HG03066 (cell line): ENCODE measurements at regions not wholly inside any gene's neighbourhood (a gene's known extent, or its start where the extent isn't known, plus 50 kb on each side); places are given as distances from the start of the nearest gene placed in this dataset.

Experiments
- ATAC-seq: cut with Tn5 transposase; IDR thresholded peaks from one replicate; pipeline ENCODE4 v1.9.1; 2021; ENCODE audit warnings: low read depth; ENCODE audit not compliant: unreplicated experiment

DNA sequence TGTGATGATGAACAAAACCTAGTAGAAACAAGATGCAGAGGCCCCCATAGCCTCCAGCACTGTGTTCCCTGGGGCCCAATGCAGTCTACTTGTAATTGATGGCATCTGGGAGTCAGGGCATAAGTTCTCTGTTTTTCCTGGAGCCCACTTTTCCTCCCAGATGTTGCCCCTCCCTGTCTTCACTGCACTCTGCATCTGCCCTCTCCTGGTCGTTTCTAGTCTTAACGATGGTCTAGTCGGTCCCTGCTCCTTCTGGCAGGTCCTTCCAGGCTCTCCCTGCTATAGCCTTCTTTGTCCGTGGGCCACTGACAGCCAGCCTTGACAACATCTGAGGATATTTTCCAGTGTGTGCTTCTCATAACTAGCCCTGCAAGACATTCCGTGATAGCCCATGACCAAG, 208.3 kb downstream of the GXYLT1 start:
- ATAC-seq: no peak

- no peak for ATAC-seq
Observed at GRCh38 chr12:41935911-41936310, 208.8 kb downstream of the GXYLT1 start.

DNA sequence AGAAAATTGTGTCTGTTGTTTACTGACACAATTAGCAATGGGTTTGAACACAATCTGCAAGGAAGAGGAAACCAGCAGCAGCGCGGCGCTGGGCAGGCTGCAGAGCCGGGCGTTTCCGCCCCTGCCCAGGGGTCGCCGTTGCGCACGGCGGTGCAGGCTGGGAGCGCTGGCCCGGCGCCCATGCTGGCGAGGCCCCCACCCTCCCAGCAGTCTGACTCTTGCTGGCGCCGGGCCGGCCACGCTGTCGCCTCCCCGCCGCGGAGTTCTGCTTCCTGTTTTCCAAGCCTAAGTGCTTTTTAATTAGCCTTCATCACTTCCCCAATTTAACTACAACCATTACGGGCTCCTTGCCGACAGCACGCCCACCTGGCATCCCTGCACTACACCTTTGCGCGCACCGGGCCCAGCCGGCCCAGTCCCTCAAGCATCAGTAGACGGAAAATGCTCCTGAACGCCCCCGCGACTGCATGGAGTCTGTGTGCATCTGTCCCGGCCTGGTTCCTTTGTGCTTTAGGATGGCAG, 212.1 kb downstream of the GXYLT1 start:
- ATAC-seq: no peak

DNA sequence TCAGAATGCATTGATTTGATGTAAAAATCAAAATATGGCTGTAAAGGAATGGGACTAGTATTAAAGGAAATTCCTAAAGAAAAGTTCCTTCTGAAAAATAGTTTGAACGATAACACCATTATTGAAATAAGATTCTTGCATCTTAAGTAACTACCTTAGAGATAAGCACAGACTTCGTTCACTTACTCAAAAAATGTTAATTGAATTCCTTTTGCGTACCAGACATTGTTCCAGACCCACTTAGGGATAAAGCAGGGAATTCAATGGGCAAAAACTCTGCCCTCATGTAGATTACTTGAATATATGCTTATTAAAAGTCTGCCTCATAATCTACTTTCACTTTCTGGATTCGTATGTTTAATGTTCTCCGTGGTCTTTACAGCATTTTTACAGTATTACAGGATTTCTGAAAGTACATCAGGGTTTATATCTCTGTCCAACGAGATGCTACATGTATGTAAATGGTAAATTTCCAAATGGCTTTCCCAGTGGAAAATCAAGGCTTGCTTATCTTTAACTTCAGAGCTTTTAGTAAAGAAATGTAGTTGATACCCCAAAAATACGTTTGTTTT, 213.7 kb downstream of the GXYLT1 start:
- no peak for ATAC-seq

GRCh38 chr12:41924111-41924510, 220.6 kb downstream of the GXYLT1 start:
- ATAC-seq: no peak

DNA sequence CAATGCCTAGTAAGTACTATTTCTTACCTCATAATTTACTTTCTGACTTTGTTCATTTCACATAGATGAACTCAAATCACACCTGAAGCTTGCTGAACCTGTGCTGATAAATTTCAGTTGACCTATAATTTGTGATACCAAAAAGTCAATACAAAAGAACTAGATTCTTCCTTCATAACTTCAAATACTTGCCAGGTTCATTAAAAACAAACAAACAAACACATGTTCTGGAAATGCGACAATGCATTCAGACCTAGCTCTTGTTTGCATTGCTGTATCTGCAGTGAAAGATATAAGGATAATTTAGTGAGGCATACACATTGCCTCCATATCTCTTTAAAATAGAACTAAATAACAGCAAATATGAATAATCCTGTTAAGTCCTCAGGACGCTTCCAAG, 221.3 kb downstream of the GXYLT1 start:
- ATAC-seq: no peak

DNA sequence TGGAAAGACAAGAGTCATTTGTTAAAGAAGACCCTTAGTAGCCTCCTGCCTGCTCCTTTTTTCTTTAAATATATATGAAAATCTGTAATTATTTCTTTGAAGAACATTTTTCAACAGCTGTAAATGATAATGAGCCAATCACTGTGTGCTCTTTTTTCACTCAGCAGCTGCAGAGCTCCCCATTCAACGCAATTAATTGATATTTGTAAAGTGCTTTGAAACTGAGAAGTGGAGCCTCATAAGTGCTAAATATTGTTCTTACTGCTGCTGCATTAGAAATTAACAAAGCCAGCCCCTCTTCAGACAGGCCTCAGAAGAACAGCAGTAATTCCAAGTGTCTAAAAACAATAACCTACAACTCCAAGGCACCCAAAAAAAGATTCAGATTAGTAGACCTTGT, 224.3 kb downstream of the GXYLT1 start:
- ATAC-seq: no peak

DNA sequence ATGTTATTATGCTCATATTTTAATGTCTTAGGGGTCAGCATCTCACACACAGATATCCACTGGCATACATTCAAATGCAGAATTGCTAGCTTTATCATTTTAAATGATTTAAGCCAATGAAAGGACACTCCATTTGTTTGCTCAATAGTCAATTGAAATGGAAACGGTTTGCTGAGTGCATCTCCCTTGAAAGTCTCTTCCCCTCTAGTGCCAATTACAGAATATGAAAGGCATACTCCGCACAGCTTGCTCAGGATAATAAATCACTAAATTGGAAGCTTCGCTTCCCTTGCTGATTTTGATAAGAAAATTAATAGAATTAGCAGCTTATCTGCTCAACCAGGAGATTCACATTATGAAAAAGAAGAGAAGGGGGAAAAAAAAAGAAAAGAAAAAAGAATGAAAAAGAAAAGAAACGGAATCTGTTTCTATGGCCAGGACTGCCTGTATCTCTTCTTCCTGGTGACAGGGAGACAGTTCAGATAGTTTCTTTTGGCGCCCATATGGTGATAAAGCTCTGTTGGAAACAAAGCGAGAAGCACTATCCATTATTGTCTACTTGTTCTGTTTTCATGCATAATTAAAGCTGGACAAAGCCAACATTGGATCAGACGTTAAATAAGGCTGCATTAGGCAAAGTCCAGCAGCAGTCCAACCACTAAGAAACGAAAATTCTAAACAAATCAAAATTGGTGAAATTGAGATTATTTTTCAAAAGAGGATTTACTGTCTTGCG, 225.0 kb downstream of the GXYLT1 start:
- ATAC-seq: no peak

DNA sequence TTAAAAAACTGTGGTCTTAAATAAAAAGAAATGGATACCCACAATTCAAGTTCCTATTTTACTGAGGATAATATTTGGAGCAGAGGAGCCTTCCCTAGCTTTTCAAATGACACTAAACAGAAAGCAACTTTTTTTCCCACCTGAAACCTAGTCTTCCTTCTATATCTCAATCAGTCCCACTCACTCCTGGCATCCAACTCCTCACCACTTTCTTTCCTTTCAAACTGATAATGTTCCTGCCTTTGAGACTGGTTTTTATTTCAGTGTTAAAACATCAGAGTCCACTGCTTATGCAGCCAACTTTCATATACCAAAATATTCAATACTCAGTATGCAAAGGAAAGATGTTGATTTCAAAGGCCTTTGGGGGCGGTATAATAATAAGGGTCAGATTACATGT, 225.6 kb downstream of the GXYLT1 start:
- no peak for ATAC-seq

- ATAC-seq: no peak
Observed at GRCh38 chr12:41917938-41918341, 226.7 kb downstream of the GXYLT1 start.

DNA sequence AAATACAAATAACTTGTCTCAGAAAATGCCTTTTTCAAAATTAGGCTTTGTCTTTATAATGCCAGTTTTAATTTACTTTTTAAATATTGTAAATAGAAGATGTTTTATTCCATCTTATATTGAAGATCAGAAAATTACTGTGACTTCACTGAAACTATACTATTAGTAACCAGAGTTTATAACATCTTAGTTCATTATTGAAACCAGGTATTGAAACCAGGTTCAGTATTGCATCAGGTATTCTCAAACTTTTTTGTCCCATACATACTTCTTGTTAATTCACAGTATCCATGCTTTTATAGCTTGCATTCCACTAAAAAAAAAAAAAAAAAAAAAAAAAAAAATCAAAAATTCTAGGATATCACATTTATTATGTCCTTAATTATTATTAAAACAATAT, 227.5 kb downstream of the GXYLT1 start:
- no peak for ATAC-seq

DNA sequence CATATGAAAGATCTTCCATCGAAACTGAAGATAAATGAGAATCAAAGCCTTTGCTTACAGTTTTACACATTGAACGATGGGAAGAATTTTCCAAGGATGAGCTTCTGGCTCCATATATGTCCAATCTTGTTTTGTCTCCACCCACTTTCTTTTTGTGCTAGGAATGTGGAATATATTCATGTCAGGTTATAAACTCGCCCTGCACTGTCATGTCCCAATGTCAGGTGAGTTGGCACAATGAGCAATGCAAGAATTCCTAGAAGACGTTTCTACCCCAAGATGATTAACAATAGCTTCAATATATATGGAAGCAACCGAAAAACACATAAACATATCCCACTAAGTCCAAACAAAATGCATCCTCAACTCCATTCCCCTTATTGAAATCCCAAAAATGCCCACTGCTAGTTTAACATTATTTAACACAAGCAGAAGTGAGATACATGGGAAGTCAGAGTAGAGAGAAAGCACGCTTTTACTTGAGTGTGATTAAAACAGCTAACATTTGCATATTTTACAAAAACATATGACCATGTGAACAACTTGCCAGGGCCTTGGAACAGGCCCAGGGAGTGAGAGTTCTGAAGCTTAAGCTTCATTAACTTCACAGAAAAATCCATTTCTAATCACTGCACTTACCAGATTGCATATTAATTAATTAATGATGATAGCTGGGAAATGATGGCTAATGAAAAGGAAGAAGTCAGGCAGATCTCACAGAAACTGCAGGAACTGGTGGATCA, 233.9 kb downstream of the GXYLT1 start:
- ATAC-seq: no peak

GRCh38 chr12:41908206-41908605, 236.5 kb downstream of the GXYLT1 start:
- ATAC-seq: no peak

DNA sequence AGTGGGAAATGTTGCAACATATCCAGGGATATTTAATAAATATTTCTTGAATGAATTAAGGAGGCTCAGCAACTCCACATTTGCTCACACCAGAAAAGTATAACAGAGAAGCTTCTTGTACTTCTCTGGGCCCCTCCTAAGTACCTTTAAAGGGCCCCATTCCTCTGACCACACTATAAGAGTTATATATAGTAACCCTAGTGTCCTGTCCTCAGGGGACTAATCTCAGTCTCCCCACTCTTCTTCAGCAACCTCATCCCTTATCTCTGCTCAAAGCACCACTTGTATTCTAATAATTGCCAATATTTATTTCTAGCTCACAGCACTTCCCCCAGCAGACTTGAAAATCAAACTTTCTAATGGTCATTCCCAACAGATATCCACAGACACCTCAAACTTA, 237.1 kb downstream of the GXYLT1 start:
- ATAC-seq: no peak

- no peak for ATAC-seq
Observed at GRCh38 chr12:41907021-41907420, 237.7 kb downstream of the GXYLT1 start.

GRCh38 chr12:41905759-41906297, 238.8 kb downstream of the GXYLT1 start:
- no peak for ATAC-seq

GRCh38 chr12:41905073-41905758, 239.5 kb downstream of the GXYLT1 start:
- ATAC-seq: no peak

DNA sequence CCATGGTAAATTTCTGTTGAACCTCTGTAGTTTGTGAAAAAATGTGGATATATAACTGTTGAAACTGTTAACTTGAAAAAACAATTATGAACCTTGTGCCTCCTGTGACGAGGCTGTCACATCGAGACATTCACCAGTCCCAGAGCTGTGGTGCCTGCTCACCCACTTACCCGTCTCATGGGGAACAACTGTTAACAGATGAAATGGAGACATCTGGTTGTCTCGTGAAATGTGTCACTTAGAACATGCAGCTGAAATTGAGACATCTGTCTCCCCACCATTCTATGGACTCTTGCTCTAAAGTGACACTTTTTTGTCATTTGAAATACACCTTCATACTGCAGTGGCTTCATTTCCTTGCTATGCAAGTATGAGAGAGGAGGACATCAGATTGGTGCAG, 240.6 kb downstream of the GXYLT1 start:
- ATAC-seq: no peak

- no peak for ATAC-seq
Observed at GRCh38 chr12:41903014-41903708, 241.5 kb downstream of the GXYLT1 start.

DNA sequence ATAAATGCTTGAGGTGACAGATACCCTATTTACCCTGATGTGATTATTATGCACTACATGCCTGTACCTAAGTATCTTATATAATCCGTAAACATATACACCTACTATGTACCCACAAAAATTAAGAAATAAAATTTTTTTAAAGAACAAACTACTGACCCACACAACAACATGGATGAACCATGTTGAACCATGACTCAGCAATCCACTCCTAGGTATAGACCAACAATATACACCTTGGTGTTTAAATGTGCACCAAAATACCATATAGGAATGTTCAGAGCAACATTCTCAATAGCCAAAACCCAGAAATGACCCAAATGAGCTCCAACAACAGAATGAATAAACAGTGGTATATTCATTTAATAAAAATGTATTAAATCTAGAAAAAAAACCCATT, 245.1 kb downstream of the GXYLT1 start:
- ATAC-seq: no peak
